VCaP (cell line): ENCODE measurements at regions not wholly inside any gene's neighbourhood (a gene's known extent, or its start where the extent isn't known, plus 50 kb on each side); places are given as distances from the start of the nearest gene placed in this dataset.

Experiments used
- H3K27ac ChIP-seq: fragments of 450-650 bp; 2 replicates; pipeline ENCODE4 v1.5.1; 2017
- CTCF ChIP-seq: fragments of 450-650 bp; conservative IDR thresholded peaks from 2 replicates; pipeline ENCODE4 v1.5.1; 2017; ENCODE audit warnings: mild to moderate bottlenecking, moderate library complexity

GRCh38 chr10:10538326-10538725 lies 479.3 kb upstream of the CELF2 start:
- TF ChIP-seq CTCF = no peak
- no peak overlapping the region for H3K27ac ChIP-seq

- H3K27ac ChIP-seq = no peak overlapping the region
- TF ChIP-seq CTCF = no peak
Observed at GRCh38 chr10:10540398-10540797, 477.3 kb upstream of the CELF2 start.

- no peak overlapping the region for H3K27ac ChIP-seq
- no peak for TF ChIP-seq CTCF
Observed at GRCh38 chr10:10542477-10542876, 475.2 kb upstream of the CELF2 start.

- no peak for TF ChIP-seq CTCF
- H3K27ac ChIP-seq = no peak overlapping the region
Observed at GRCh38 chr10:10544890-10545289, 472.8 kb upstream of the CELF2 start.

- no peak for TF ChIP-seq CTCF
- no peak overlapping the region for H3K27ac ChIP-seq
Observed at GRCh38 chr10:10545771-10546170, 471.9 kb upstream of the CELF2 start.

GRCh38 chr10:10551596-10552301 lies 465.9 kb upstream of the CELF2 start:
- TF ChIP-seq CTCF = no peak
- H3K27ac ChIP-seq = no peak overlapping the region

GRCh38 chr10:10552948-10553347 lies 464.7 kb upstream of the CELF2 start:
- no peak overlapping the region for H3K27ac ChIP-seq
- no peak for TF ChIP-seq CTCF
